ENCODE measurements at regions not wholly inside any gene's neighbourhood (a gene's known extent, or its start where the extent isn't known, plus 50 kb on each side); places are given as distances from the start of the nearest gene placed in this dataset.

DNA sequence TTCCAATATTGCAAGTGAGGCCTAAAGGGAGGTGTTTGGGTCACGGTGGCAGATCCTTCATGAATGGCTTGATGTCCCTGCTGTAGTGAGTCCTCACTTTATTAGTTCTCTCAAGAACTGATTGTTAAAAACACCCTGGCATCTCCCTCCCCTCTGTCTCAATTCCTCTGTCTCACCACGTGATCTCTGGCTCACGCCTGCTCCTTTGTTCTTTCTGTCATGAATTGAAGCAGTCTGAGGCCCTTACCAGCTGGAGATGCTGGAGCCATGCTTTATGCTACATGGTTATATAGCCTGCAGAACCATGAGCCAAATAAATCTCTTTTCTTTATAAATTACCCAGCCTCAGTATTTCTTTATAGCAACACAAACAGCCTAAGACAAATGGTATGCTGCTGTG, 980.7 kb upstream of the GRIA3 start:
- TF ChIP-seq, protein P1, sequence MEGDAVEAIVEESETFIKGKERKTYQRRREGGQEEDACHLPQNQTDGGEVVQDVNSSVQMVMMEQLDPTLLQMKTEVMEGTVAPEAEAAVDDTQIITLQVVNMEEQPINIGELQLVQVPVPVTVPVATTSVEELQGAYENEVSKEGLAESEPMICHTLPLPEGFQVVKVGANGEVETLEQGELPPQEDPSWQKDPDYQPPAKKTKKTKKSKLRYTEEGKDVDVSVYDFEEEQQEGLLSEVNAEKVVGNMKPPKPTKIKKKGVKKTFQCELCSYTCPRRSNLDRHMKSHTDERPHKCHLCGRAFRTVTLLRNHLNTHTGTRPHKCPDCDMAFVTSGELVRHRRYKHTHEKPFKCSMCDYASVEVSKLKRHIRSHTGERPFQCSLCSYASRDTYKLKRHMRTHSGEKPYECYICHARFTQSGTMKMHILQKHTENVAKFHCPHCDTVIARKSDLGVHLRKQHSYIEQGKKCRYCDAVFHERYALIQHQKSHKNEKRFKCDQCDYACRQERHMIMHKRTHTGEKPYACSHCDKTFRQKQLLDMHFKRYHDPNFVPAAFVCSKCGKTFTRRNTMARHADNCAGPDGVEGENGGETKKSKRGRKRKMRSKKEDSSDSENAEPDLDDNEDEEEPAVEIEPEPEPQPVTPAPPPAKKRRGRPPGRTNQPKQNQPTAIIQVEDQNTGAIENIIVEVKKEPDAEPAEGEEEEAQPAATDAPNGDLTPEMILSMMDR (IDR thresholded peaks at IDR 0.05) = no peak
- Histone ChIP-seq H3K4me1 (ENCODE audit: insufficient read depth, low read length) (no peaks in the 10 kb centered on the region), H3K4me3 (ENCODE audit: low read length) (no peak overlapping the region), H3K9me3 (ENCODE audit: control insufficient read depth in 1 of 2, insufficient read depth in 1 of 2, low read length in 2 of 2) (no peaks in the 10 kb centered on the region), H3K27me3 (ENCODE audit: control insufficient read depth in 1 of 2, insufficient read depth in 2 of 2, low read length in 2 of 2) (no peaks in the 10 kb centered on the region), H3K36me3 (ENCODE audit: insufficient read depth, low read length) (no peaks in the 10 kb centered on the region), H3K27ac (ENCODE audit: low read depth in 1 of 2, low read length in 2 of 2) (no peak overlapping the region)
- H3K27me3 Mint-ChIP-seq = no peaks in the 10 kb centered on the region
- DNase-seq (no peak), ATAC-seq (ENCODE audit: poor library complexity) (no peak)
- ChIA-PET CTCF (no interaction called here), POLR2A (no interaction called here)
- H3K4me1 Mint-ChIP-seq (ENCODE audit: low read depth) = no peaks in the 10 kb centered on the region
- no peak overlapping the region for H3K4me3 Mint-ChIP-seq
- no peaks in the 10 kb centered on the region for H3K36me3 Mint-ChIP-seq (ENCODE audit: low read depth)
- H3K27ac Mint-ChIP-seq = no peak overlapping the region
- no peaks in the 10 kb centered on the region for H3K9me3 Mint-ChIP-seq
- intact Hi-C loops (cut with DNase I, micrococcal nuclease) = no loop called here

DNA sequence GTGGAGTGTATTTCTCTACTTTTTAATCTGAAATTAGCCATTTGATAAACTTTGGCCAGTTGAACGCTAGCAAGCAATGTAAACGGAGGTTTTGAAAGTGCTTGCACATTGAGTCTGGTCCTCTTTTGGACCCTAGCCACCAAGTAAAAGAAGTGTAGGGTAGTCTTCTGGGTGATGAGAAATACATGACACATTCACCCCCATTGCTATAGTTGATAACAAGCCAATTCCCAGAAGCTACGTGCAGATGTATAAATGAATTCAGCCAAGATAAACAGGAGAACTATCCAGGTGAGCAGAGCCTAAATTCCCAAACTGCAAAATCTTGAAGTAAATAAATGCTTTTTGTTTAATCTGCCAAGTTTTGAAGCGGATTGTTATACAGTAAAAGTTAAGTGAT, 965.4 kb upstream of the GRIA3 start:
- Mint-ChIP-seq H3K4me1 (ENCODE audit: low read depth) (no peaks in the 10 kb centered on the region), H3K36me3 (ENCODE audit: low read depth) (no peaks in the 10 kb centered on the region), H3K27me3 (no peaks in the 10 kb centered on the region), H3K9me3 (peaks cover 5% of the 10 kb centered on the region), H3K4me3 (no peak overlapping the region), H3K27ac (no peak overlapping the region)
- no peaks in the 10 kb centered on the region for H3K4me1 ChIP-seq (ENCODE audit: insufficient read depth, low read length)
- DNase-seq (no peak), ATAC-seq (ENCODE audit: poor library complexity) (no peak)
- H3K9me3 ChIP-seq (ENCODE audit: control insufficient read depth in 1 of 2, insufficient read depth in 1 of 2, low read length in 2 of 2) = no peaks in the 10 kb centered on the region
- H3K4me3 ChIP-seq (ENCODE audit: low read length) = no peak overlapping the region
- no peak overlapping the region for H3K27ac ChIP-seq (ENCODE audit: low read depth in 1 of 2, low read length in 2 of 2)
- H3K27me3 ChIP-seq (ENCODE audit: control insufficient read depth in 1 of 2, insufficient read depth in 2 of 2, low read length in 2 of 2) = no peaks in the 10 kb centered on the region
- no peaks in the 10 kb centered on the region for H3K36me3 ChIP-seq (ENCODE audit: insufficient read depth, low read length)
- CTCF ChIA-PET = no interaction called here
- TF ChIP-seq, protein P1 (IDR thresholded peaks at IDR 0.05) = no peak
- intact Hi-C loops (cut with DNase I, micrococcal nuclease) = no loop called here
- POLR2A ChIA-PET = no interaction called here

DNA sequence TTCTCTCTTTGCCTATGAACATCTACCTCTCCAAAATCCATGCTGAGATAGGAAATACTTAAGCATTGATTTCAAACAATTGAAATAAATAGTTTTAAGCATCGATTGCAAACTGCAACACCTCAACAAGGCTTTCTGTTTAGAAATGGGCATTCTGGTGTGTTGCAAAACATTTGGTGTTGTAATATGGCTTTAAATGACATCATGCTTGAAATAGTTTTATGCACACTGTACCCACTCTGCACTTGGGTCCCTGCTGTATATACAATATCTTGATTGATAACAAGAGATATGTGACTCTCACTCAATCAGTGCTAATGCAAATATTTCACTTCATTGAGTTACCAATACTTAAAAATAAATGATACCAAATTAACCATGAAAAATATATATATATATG, 964.9 kb upstream of the GRIA3 start:
- intact Hi-C loops (cut with DNase I, micrococcal nuclease) = no loop called here
- H3K9me3 Mint-ChIP-seq = peaks cover 5% of the 10 kb centered on the region
- no peaks in the 10 kb centered on the region for H3K27me3 ChIP-seq (ENCODE audit: control insufficient read depth in 1 of 2, insufficient read depth in 2 of 2, low read length in 2 of 2)

More for the DNA sequence above, 964.9 kb upstream of the GRIA3 start:
- no peaks in the 10 kb centered on the region for H3K4me1 Mint-ChIP-seq (ENCODE audit: low read depth)
- TF ChIP-seq, protein P1 (IDR thresholded peaks at IDR 0.05) = no peak
- Histone ChIP-seq H3K27ac (ENCODE audit: low read depth in 1 of 2, low read length in 2 of 2) (no peak overlapping the region), H3K4me3 (ENCODE audit: low read length) (no peak overlapping the region), H3K4me1 (ENCODE audit: insufficient read depth, low read length) (no peaks in the 10 kb centered on the region), H3K9me3 (ENCODE audit: control insufficient read depth in 1 of 2, insufficient read depth in 1 of 2, low read length in 2 of 2) (no peaks in the 10 kb centered on the region), H3K36me3 (ENCODE audit: insufficient read depth, low read length) (no peaks in the 10 kb centered on the region)
- no peak for DNase-seq
- H3K27me3 Mint-ChIP-seq = no peaks in the 10 kb centered on the region
- POLR2A ChIA-PET = no interaction called here
- ATAC-seq (ENCODE audit: poor library complexity) = no peak
- H3K4me3 Mint-ChIP-seq = no peak overlapping the region
- CTCF ChIA-PET = no interaction called here
- no peaks in the 10 kb centered on the region for H3K36me3 Mint-ChIP-seq (ENCODE audit: low read depth)
- H3K27ac Mint-ChIP-seq = no peak overlapping the region
